ENCODE measurements at regions not wholly inside any gene's neighbourhood (a gene's known extent, or its start where the extent isn't known, plus 50 kb on each side); places are given as distances from the start of the nearest gene placed in this dataset.

- Mint-ChIP-seq H3K9me3 (no peaks in the 10 kb centered on the region), H3K4me1 (ENCODE audit: low read depth) (no peaks in the 10 kb centered on the region), H3K4me3 (no peak overlapping the region), H3K27me3 (no peaks in the 10 kb centered on the region), H3K36me3 (ENCODE audit: low read depth) (no peaks in the 10 kb centered on the region), H3K27ac (no peak overlapping the region)
- ChIA-PET CTCF (no interaction called here), POLR2A (interaction anchor here (1.4 kb wide), 1 partner anchor 22 kb away, joined by 3 read pairs; no protein-coding TSS in a partner anchor)
- no peak for DNase-seq
- ATAC-seq: no peak
- no peak for TF ChIP-seq CTCF (IDR thresholded peaks at IDR 0.05)
- intact Hi-C loops (cut with micrococcal nuclease): no loop called here
These were observed 158.6 kb upstream of the ALDH1B1 start for GRCh38 chr9:38233796-38234355.

- Mint-ChIP-seq H3K27ac (no peak overlapping the region), H3K4me1 (ENCODE audit: low read depth) (no peaks in the 10 kb centered on the region), H3K9me3 (no peaks in the 10 kb centered on the region), H3K27me3 (no peaks in the 10 kb centered on the region), H3K36me3 (ENCODE audit: low read depth) (no peaks in the 10 kb centered on the region), H3K4me3 (no peak overlapping the region)
- DNase-seq (no peak), ATAC-seq (no peak)
- TF ChIP-seq CTCF (IDR thresholded peaks at IDR 0.05): no peak
- intact Hi-C loops (cut with micrococcal nuclease): no loop called here
- ChIA-PET CTCF (no interaction called here), POLR2A (interaction anchor here (1.4 kb wide), 1 partner anchor 22 kb away, joined by 3 read pairs; no protein-coding TSS in a partner anchor)
These were observed 159.2 kb upstream of the ALDH1B1 start for GRCh38 chr9:38233343-38233742.

GRCh38 chr9:38232895-38233294, 159.6 kb upstream of the ALDH1B1 start:
- H3K9me3 Mint-ChIP-seq: no peaks in the 10 kb centered on the region
- no peak overlapping the region for H3K4me3 Mint-ChIP-seq
- DNase-seq: no peak
- TF ChIP-seq CTCF (IDR thresholded peaks at IDR 0.05): no peak
- H3K27me3 Mint-ChIP-seq: no peaks in the 10 kb centered on the region
- POLR2A ChIA-PET: interaction anchor here (1.4 kb wide), 1 partner anchor 21 kb away, joined by 3 read pairs; no protein-coding TSS in a partner anchor
- CTCF ChIA-PET: no interaction called here
- ATAC-seq: no peak
- no peaks in the 10 kb centered on the region for H3K36me3 Mint-ChIP-seq (ENCODE audit: low read depth)
- H3K27ac Mint-ChIP-seq: no peak overlapping the region
- intact Hi-C loops (cut with micrococcal nuclease): no loop called here
- H3K4me1 Mint-ChIP-seq (ENCODE audit: low read depth): peaks cover 2% of the 10 kb centered on the region

GRCh38 chr9:38229504-38230155, 160.6 kb upstream of the SHB start:
- ATAC-seq: no peak
- no peak overlapping the region for H3K4me3 Mint-ChIP-seq
- no peaks in the 10 kb centered on the region for H3K36me3 Mint-ChIP-seq (ENCODE audit: low read depth)
- H3K4me1 Mint-ChIP-seq (ENCODE audit: low read depth): peaks cover 16% of the 10 kb centered on the region
- no peaks in the 10 kb centered on the region for H3K9me3 Mint-ChIP-seq
- POLR2A ChIA-PET: no interaction called here
- H3K27me3 Mint-ChIP-seq: no peaks in the 10 kb centered on the region
- CTCF ChIA-PET: interaction anchor here (0.6 kb wide), 1 partner anchor 141 kb away, joined by 3 read pairs; no protein-coding TSS in a partner anchor
- TF ChIP-seq CTCF (IDR thresholded peaks at IDR 0.05): no peak
- intact Hi-C loops (cut with micrococcal nuclease): no loop called here
- DNase-seq: no peak
- no peak overlapping the region for H3K27ac Mint-ChIP-seq

- ChIA-PET POLR2A (no interaction called here), CTCF (interaction anchor here (0.6 kb wide), 1 partner anchor 141 kb away, joined by 3 read pairs; no protein-coding TSS in a partner anchor)
- no peaks in the 10 kb centered on the region for H3K9me3 Mint-ChIP-seq
- H3K27me3 Mint-ChIP-seq: no peaks in the 10 kb centered on the region
- TF ChIP-seq CTCF (IDR thresholded peaks at IDR 0.05): no peak
- no peak overlapping the region for H3K27ac Mint-ChIP-seq
- peaks cover 16% of the 10 kb centered on the region for H3K4me1 Mint-ChIP-seq (ENCODE audit: low read depth)
- no peak for ATAC-seq
- DNase-seq: no peak
- no peak overlapping the region for H3K4me3 Mint-ChIP-seq
- intact Hi-C loops (cut with micrococcal nuclease): no loop called here
- H3K36me3 Mint-ChIP-seq (ENCODE audit: low read depth): no peaks in the 10 kb centered on the region
These were observed 160.1 kb upstream of the SHB start for GRCh38 chr9:38229104-38229500.
